ENCODE measurements at regions not wholly inside any gene's neighbourhood (a gene's known extent, or its start where the extent isn't known, plus 50 kb on each side); places are given as distances from the start of the nearest gene placed in this dataset.

DNA sequence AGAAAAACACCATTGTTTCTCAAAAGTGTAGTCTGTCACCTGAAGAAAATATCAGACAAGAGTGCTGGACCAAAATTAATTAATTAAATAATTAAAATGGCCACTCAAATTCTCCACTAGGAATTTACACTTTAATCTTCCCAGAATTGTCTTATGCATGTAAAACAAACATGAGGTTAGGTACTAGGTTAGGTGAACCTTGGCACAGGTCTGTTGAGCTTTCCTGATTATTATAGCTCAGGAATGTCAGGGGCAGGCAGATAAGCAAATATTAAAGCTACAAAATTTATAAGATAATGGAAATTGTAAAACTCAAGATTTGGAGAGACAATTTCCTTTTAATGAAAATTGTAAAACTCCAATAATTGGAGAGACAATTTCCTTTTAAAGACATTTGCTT is 253.2 kb downstream of the BMP4 start:
- H3K79me2 ChIP-seq (ENCODE audit: insufficient read depth) = no peaks in the 10 kb centered on the region
- H2AFZ ChIP-seq (ENCODE audit: low read depth) = no peak overlapping the region
- no peaks in the 10 kb centered on the region for H3K36me3 ChIP-seq (replicated peaks in 1 of 2; ENCODE audit: control insufficient read depth in 1 of 2, insufficient read depth in 2 of 2, low read length in 1 of 2)
- ChIA-PET CTCF (interaction anchor here (0.8 kb wide), 1 partner anchor 10 kb away, joined by 3 read pairs; no protein-coding TSS in a partner anchor), POLR2A (no interaction called here)
- 0 out of 2 replicates have a peak, but pooled peaks cover 7% of the 10 kb centered on the region for H3K27me3 ChIP-seq (ENCODE audit: insufficient read depth)
- no peaks in the 10 kb centered on the region for H4K20me1 ChIP-seq (ENCODE audit: insufficient read depth)
- H3K4me2 ChIP-seq = no peak overlapping the region
- H3K9ac ChIP-seq = no peak overlapping the region
- H3K9me2 ChIP-seq = no peaks in the 10 kb centered on the region
- no peaks in the 10 kb centered on the region for H3K9me3 ChIP-seq
- H3K4me3 ChIP-seq (ENCODE audit: low read depth in 2 of 2, low read length in 1 of 2) = no peak overlapping the region
- DNase-seq = no peak
- no peak overlapping the region for H3K27ac ChIP-seq (ENCODE audit: low read depth in 2 of 2, low read length in 1 of 2)
- no peaks in the 10 kb centered on the region for H3K4me1 ChIP-seq (ENCODE audit: control insufficient read depth in 1 of 2, insufficient read depth in 2 of 2, low read depth in 1 of 2, low read length in 1 of 2)
- no peaks in the 10 kb centered on the region for H3F3A ChIP-seq (replicated peaks; ENCODE audit: insufficient read depth)
- TF ChIP-seq MEF2A (IDR thresholded peaks at IDR 0.05; ENCODE audit: borderline replicate concordance, low read depth) (no peak), PBX3 (IDR thresholded peaks at IDR 0.05) (no peak)
- TF ChIP-seq, protein P1, sequence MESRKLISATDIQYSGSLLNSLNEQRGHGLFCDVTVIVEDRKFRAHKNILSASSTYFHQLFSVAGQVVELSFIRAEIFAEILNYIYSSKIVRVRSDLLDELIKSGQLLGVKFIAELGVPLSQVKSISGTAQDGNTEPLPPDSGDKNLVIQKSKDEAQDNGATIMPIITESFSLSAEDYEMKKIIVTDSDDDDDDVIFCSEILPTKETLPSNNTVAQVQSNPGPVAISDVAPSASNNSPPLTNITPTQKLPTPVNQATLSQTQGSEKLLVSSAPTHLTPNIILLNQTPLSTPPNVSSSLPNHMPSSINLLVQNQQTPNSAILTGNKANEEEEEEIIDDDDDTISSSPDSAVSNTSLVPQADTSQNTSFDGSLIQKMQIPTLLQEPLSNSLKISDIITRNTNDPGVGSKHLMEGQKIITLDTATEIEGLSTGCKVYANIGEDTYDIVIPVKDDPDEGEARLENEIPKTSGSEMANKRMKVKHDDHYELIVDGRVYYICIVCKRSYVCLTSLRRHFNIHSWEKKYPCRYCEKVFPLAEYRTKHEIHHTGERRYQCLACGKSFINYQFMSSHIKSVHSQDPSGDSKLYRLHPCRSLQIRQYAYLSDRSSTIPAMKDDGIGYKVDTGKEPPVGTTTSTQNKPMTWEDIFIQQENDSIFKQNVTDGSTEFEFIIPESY (IDR thresholded peaks at IDR 0.05; ENCODE audit: borderline replicate concordance, low read depth) = no peak

DNA sequence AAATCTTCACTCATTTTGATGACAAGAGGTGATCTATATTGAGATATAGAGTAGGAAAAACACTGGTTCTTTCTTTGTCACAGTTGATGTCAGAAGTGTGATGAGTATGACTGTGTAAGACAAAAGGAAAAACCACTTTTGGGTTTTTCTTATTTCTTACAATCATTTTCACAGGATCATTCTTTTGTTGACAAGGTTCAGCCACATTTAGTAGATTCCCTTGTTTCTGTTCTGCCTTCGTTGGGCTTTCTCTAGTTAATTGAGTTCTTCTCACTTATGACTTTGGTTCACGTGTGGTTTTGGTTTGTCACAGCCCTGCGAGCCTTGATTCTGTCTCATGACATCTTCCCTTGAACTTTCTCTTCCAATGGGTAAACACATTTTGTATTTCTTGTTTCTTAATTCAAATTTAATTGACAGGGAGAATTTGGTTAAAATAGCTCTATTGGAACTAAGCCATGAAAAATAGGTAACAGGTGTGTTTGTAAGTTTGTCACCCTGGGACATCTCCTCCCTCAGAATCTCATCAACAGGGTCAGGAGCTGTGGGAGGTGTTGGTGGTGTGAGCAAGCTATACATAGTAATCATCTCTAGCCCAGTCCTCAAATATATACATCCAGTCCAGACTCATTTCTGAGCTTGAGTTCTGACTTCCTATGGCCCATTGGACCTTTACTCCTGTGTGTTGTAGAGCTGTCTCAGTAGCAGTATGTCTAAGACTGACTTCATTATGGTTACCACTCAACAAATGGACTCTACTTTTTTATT is 255.3 kb downstream of the BMP4 start:
- H2AFZ ChIP-seq (ENCODE audit: low read depth) = no peak overlapping the region
- no peaks in the 10 kb centered on the region for H3F3A ChIP-seq (replicated peaks; ENCODE audit: insufficient read depth)
- DNase-seq = no peak
- H3K27me3 ChIP-seq (ENCODE audit: insufficient read depth) = 0 out of 2 replicates have a peak, but pooled peaks cover 7% of the 10 kb centered on the region
- H3K27ac ChIP-seq (ENCODE audit: low read depth in 2 of 2, low read length in 1 of 2) = no peak overlapping the region
- H3K9ac ChIP-seq = no peak overlapping the region
- no peaks in the 10 kb centered on the region for H3K4me1 ChIP-seq (ENCODE audit: control insufficient read depth in 1 of 2, insufficient read depth in 2 of 2, low read depth in 1 of 2, low read length in 1 of 2)
- H3K4me3 ChIP-seq (ENCODE audit: low read depth in 2 of 2, low read length in 1 of 2) = no peak overlapping the region
- H3K79me2 ChIP-seq (ENCODE audit: insufficient read depth) = no peaks in the 10 kb centered on the region
- no peaks in the 10 kb centered on the region for H3K36me3 ChIP-seq (replicated peaks in 1 of 2; ENCODE audit: control insufficient read depth in 1 of 2, insufficient read depth in 2 of 2, low read length in 1 of 2)
- WGBS (ENCODE audit: low lambda C conversion rate) = 14% methylated on average over 3 of the region's 3 CpGs
- H3K9me3 ChIP-seq = no peaks in the 10 kb centered on the region
- ChIA-PET CTCF (no interaction called here), POLR2A (no interaction called here)
- no peaks in the 10 kb centered on the region for H3K9me2 ChIP-seq
- H3K4me2 ChIP-seq = no peak overlapping the region
- H4K20me1 ChIP-seq (ENCODE audit: insufficient read depth) = no peaks in the 10 kb centered on the region
- TF ChIP-seq MXI1 (IDR thresholded peaks at IDR 0.05; ENCODE audit: low read depth, low read length) = no peak
- TF ChIP-seq, protein P2, sequence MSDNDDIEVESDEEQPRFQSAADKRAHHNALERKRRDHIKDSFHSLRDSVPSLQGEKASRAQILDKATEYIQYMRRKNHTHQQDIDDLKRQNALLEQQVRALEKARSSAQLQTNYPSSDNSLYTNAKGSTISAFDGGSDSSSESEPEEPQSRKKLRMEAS (IDR thresholded peaks at IDR 0.05; ENCODE audit: low read depth) = no peak
- no peak for TF ChIP-seq TAF1 (IDR thresholded peaks at IDR 0.05; ENCODE audit: borderline replicate concordance, low read depth, low read length)
- TF ChIP-seq RFX5 (IDR thresholded peaks at IDR 0.05; ENCODE audit: low read length) = no peak
- TF ChIP-seq, protein P1 (IDR thresholded peaks at IDR 0.05; ENCODE audit: borderline replicate concordance, low read depth) = no peak
- no peak for TF ChIP-seq ELF1 (IDR thresholded peaks at IDR 0.05)
- TF ChIP-seq MEF2A (IDR thresholded peaks at IDR 0.05; ENCODE audit: borderline replicate concordance, low read depth) = no peak
- TF ChIP-seq JUND (IDR thresholded peaks at IDR 0.05) = no peak
- no peak for TF ChIP-seq GATA2 (CRISPR knock-in tag; IDR thresholded peaks at IDR 0.05)
- TF ChIP-seq, protein P3, sequence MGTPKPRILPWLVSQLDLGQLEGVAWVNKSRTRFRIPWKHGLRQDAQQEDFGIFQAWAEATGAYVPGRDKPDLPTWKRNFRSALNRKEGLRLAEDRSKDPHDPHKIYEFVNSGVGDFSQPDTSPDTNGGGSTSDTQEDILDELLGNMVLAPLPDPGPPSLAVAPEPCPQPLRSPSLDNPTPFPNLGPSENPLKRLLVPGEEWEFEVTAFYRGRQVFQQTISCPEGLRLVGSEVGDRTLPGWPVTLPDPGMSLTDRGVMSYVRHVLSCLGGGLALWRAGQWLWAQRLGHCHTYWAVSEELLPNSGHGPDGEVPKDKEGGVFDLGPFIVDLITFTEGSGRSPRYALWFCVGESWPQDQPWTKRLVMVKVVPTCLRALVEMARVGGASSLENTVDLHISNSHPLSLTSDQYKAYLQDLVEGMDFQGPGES (IDR thresholded peaks at IDR 0.05; ENCODE audit: low read depth, low read length) = no peak
- TF ChIP-seq SMC3 (IDR thresholded peaks at IDR 0.05; ENCODE audit: low read depth, low read length) = no peak
- no peak for TF ChIP-seq EZH2phosphoT487 (IDR thresholded peaks at IDR 0.05; ENCODE audit: borderline replicate concordance, low read depth)
- no peak for TF ChIP-seq RXRA (IDR thresholded peaks at IDR 0.05; ENCODE audit: borderline replicate concordance, low read depth)
- TF ChIP-seq NRF1 (IDR thresholded peaks at IDR 0.05; ENCODE audit: low read depth, low read length) = no peak
- no peak for TF ChIP-seq FOSL2 (IDR thresholded peaks at IDR 0.05; ENCODE audit: borderline replicate concordance, low read depth)
